Activated T-helper 1 cell treated with anti-CD3 and anti-CD28 coated beads, Interleukin-12 subunit alpha, Interleukin-12 subunit beta, Interleukin-2, Interleukin-4 antibody, amounts not matched to agents 30 ng/mL and 10 ng/mL and 1 ng/mL, durations not matched to agents 14 hours and 24 hours and 36 hours (primary cell): ENCODE measurements at regions not wholly inside any gene's neighbourhood (a gene's known extent, or its start where the extent isn't known, plus 50 kb on each side); places are given as distances from the start of the nearest gene placed in this dataset.

ENCODE experiments used
- DNase-seq: peaks from one replicate; pipeline ENCODE4 v3.0.0; 2021; ENCODE audit warnings: low spot score
- H3K27ac Mint-ChIP-seq: one replicate; pipeline ENCODE4 v1.8.0; 2021; ENCODE audit warnings: mild to moderate bottlenecking, mixed read lengths
- H3K27me3 Mint-ChIP-seq: one replicate; pipeline ENCODE4 v1.8.0; 2022; ENCODE audit warnings: mild to moderate bottlenecking, moderate library complexity, mixed read lengths; ENCODE audit not compliant: insufficient read depth
- H3K36me3 Mint-ChIP-seq: one replicate; pipeline ENCODE4 v1.8.0; 2021; ENCODE audit warnings: low read depth, mixed read lengths
- H3K4me1 Mint-ChIP-seq: one replicate; pipeline ENCODE4 v1.8.0; 2021; ENCODE audit warnings: low read depth, mixed read lengths
- H3K4me3 Mint-ChIP-seq: one replicate; pipeline ENCODE4 v1.8.0; 2021; ENCODE audit warnings: mild to moderate bottlenecking, moderate library complexity, mixed read lengths
- H3K9me3 Mint-ChIP-seq: one replicate; pipeline ENCODE4 v1.8.0; 2021; ENCODE audit warnings: mixed read lengths
- intact Hi-C: fragments of 100-400 bp; cut with micrococcal nuclease; formaldehyde crosslinking; loops from one replicate; pipeline ENCODE4 v1.15.1; 2024

- Mint-ChIP-seq H3K27ac (no peak overlapping the region), H3K27me3 (peaks cover 46% of the 10 kb centered on the region), H3K4me1 (peaks cover 8% of the 10 kb centered on the region)
These were observed 148.7 kb upstream of the MKI67 start for GRCh38 chr10:128274938-128275337.

DNA sequence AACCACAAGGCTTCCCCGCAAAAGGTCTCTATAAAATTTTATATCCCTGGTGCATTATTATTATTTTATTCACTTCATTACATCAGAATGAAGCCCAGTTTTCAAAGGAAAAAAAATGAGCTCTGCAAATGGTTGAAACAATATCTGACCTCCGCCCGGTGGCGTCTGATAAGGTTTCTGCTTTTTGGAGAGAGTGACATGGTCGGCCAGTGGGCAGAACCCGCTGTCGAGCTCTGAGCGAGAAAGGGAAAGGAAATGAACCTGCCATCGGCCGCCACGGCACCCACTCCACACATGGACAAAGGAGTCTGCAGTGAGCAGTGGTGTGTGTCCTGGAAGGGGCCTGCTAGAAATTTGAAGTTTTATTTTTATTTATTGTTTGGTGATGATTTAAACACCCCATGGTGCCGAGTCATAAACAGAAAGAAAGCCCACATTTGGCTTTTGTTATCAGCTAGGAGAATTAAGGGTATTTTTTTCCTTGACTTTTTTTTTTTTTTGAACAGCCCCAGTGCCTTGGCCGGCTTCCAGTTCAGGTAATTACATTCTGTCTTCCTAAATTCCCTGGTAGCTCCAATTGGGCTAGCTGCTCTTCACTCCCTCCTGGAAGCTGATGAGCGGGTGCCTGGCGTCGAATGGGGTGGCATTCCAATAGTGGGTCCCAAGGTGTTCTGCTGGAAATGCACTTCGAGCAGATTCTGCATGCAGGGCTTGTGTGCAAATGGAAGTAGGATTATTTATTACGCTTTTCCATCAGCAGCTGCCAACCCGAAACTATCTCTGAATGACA lies 149.4 kb upstream of the MKI67 start:
- Mint-ChIP-seq H3K27ac (no peak overlapping the region), H3K27me3 (peaks cover 46% of the 10 kb centered on the region)
- intact Hi-C loops: no loop called here

More at GRCh38 chr10:128274938-128275337, 148.7 kb upstream of the MKI67 start:
- Mint-ChIP-seq H3K36me3 (no peaks in the 10 kb centered on the region), H3K9me3 (no peaks in the 10 kb centered on the region), H3K4me3 (no peak overlapping the region)
- DNase-seq: no peak
- intact Hi-C loops: no loop called here

GRCh38 chr10:128277267-128277840 lies 151.1 kb upstream of the MKI67 start:
- Mint-ChIP-seq H3K9me3 (no peaks in the 10 kb centered on the region), H3K36me3 (no peaks in the 10 kb centered on the region), H3K27me3 (peaks cover 46% of the 10 kb centered on the region), H3K27ac (no peak overlapping the region), H3K4me3 (no peak overlapping the region), H3K4me1 (peaks cover 8% of the 10 kb centered on the region)
- intact Hi-C loops: no loop called here
- no peak for DNase-seq

More for the DNA sequence above, 149.4 kb upstream of the MKI67 start:
- Mint-ChIP-seq H3K4me3 (no peak overlapping the region), H3K9me3 (no peaks in the 10 kb centered on the region), H3K36me3 (no peaks in the 10 kb centered on the region), H3K4me1 (peaks cover 8% of the 10 kb centered on the region)
- no peak for DNase-seq

- Mint-ChIP-seq H3K27me3 (peaks cover 44% of the 10 kb centered on the region), H3K4me1 (peaks cover 8% of the 10 kb centered on the region), H3K36me3 (no peaks in the 10 kb centered on the region), H3K9me3 (no peaks in the 10 kb centered on the region), H3K4me3 (no peak overlapping the region), H3K27ac (no peak overlapping the region)
- intact Hi-C loops: no loop called here
- DNase-seq: no peak
These were observed 152.1 kb upstream of the MKI67 start for GRCh38 chr10:128278362-128278761.

GRCh38 chr10:128280271-128280670 lies 154.0 kb upstream of the MKI67 start:
- Mint-ChIP-seq H3K4me3 (no peak overlapping the region), H3K27ac (no peak overlapping the region), H3K4me1 (peaks cover 3% of the 10 kb centered on the region), H3K9me3 (no peaks in the 10 kb centered on the region), H3K27me3 (peaks cover 28% of the 10 kb centered on the region), H3K36me3 (no peaks in the 10 kb centered on the region)
- no peak for DNase-seq
- intact Hi-C loops: no loop called here

DNA sequence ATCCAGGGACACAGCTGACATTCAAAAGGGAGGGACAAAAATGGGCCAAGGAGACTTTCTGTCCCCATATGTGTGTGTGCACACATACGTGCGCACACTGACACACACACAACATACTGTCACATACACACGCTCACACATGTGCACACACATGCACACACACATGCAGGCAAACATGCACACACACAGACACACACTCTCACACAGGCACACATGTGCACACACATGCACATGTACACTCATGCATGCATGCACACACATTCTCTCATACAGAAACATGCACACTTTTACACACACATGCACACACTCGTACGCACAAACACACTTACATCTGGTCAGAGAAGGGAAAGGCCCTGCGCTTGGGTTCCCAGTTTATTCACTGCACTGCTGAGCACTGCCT lies 155.1 kb upstream of the MKI67 start:
- intact Hi-C loops: no loop called here
- H3K36me3 Mint-ChIP-seq: no peaks in the 10 kb centered on the region
- peaks cover 30% of the 10 kb centered on the region for H3K27me3 Mint-ChIP-seq
- H3K4me1 Mint-ChIP-seq: no peaks in the 10 kb centered on the region
- H3K9me3 Mint-ChIP-seq: no peaks in the 10 kb centered on the region
- no peak overlapping the region for H3K4me3 Mint-ChIP-seq
- DNase-seq: no peak
- H3K27ac Mint-ChIP-seq: no peak overlapping the region

DNA sequence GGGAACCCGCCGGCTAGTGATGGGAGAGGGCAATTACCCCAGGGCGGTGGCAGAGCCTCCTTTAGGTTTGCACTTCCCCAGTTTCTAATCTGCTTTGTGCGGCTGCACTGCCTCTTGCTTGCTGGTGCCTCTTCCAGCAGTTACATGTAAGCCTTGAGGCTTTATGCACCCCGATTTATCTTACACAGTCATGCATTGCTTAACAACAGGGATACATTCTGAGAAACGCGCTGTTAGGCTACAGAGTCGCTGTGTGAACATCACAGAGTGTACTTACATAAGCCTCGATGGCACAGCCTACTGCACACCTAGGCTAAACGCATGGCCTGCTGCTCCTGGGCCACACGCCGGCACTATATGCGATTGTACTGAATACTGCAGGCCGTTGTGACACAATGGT lies 155.6 kb upstream of the MKI67 start:
- Mint-ChIP-seq H3K36me3 (no peaks in the 10 kb centered on the region), H3K27me3 (peaks cover 27% of the 10 kb centered on the region), H3K9me3 (no peaks in the 10 kb centered on the region), H3K4me3 (no peak overlapping the region), H3K4me1 (no peaks in the 10 kb centered on the region), H3K27ac (no peak overlapping the region)
- no peak for DNase-seq
- intact Hi-C loops: no loop called here

GRCh38 chr10:128286141-128286761 lies 160.0 kb upstream of the MKI67 start:
- Mint-ChIP-seq H3K4me3 (no peak overlapping the region), H3K27ac (no peak overlapping the region), H3K4me1 (no peaks in the 10 kb centered on the region), H3K36me3 (no peaks in the 10 kb centered on the region), H3K27me3 (peaks cover 27% of the 10 kb centered on the region), H3K9me3 (no peaks in the 10 kb centered on the region)
- intact Hi-C loops: no loop called here
- DNase-seq: no peak

DNA sequence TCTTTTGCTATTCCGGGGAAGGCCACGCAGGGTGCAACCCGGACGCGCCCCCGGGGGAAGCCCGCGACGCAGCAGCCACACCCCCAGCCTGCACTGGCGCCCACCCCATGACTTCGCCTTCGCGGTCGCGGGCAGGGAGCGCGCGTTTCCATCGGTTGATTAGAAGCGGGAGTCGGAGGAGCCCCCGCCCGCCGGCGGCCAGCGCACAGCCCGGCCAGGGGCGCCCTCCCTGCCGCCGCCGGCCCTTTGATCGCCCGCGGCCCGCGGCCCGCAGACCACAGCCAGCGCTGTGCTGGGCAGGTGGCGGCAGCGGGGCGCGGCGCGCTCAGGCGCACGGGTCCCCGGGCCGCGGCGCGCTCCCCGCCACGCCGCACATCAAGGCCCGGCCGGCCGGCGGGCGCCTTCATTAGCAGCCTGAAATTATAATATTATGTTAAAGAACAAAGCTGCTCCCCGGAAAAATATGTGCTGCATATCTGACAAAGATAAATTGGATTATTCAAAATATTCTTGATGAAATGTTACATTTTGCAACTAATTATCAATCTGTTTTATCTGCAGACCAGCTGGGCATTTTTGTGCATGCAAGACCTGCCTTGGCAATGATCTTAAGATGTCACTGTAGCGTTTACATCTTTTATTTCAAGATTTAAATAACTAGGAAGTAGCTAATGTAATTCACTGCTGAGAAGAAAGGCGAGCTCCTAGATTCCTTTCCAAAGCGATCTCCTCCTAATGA lies 160.7 kb upstream of the MKI67 start:
- Mint-ChIP-seq H3K4me3 (no peak overlapping the region), H3K9me3 (no peaks in the 10 kb centered on the region), H3K4me1 (no peaks in the 10 kb centered on the region), H3K27me3 (peaks cover 27% of the 10 kb centered on the region), H3K36me3 (no peaks in the 10 kb centered on the region), H3K27ac (no peak overlapping the region)
- intact Hi-C loops: no loop called here
- DNase-seq: no peak

DNA sequence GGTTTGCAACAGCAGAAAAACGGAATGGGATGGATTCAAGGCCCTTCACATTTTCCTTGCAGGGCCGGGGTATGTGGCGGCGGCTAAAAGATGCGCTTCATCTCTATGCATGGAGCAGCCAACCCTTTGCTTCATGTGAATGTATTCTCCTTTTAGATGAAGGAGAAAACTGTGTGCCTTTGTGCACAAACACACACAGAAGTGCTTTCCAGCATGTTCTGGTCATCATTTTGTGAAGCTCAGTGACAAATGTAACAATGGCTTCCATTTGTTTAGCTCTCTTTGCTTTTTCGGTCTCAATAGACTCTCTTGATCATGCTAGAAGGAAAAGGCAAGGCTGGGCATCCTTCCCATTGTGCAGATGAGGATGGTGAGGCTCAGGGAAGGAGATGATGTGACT lies 161.7 kb upstream of the MKI67 start:
- Mint-ChIP-seq H3K27me3 (peaks cover 27% of the 10 kb centered on the region), H3K4me1 (no peaks in the 10 kb centered on the region), H3K4me3 (no peak overlapping the region), H3K36me3 (no peaks in the 10 kb centered on the region), H3K9me3 (no peaks in the 10 kb centered on the region), H3K27ac (no peak overlapping the region)
- DNase-seq: no peak
- intact Hi-C loops: no loop called here

DNA sequence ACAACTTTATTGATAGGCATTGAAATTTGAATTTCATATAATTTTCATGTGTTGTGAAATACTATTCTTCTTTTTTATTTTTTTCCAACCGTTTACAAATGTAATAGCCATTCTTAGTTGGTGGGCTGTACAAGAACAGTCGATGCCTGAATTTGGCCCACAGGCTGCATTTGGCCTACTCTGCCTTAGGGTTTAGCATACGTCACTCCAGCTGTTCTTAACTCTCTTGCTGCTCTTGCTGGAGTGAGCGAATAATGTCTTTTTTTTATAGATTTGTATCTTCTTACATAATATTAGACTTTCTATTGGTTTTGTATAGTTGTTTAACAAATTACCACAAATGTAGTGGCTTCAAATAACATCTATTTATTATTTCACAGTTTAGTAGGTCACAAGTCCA lies 163.4 kb upstream of the MKI67 start:
- H3K9me3 Mint-ChIP-seq: no peaks in the 10 kb centered on the region
- DNase-seq: no peak
- peaks cover 27% of the 10 kb centered on the region for H3K27me3 Mint-ChIP-seq
- intact Hi-C loops: no loop called here
- H3K4me1 Mint-ChIP-seq: no peaks in the 10 kb centered on the region
- H3K36me3 Mint-ChIP-seq: no peaks in the 10 kb centered on the region
- H3K4me3 Mint-ChIP-seq: no peak overlapping the region
- H3K27ac Mint-ChIP-seq: no peak overlapping the region

GRCh38 chr10:128295003-128295402 lies 168.8 kb upstream of the MKI67 start:
- Mint-ChIP-seq H3K4me1 (no peaks in the 10 kb centered on the region), H3K27ac (no peak overlapping the region), H3K4me3 (no peak overlapping the region), H3K36me3 (no peaks in the 10 kb centered on the region), H3K9me3 (no peaks in the 10 kb centered on the region), H3K27me3 (no peaks in the 10 kb centered on the region)
- intact Hi-C loops: no loop called here
- DNase-seq: no peak
